ENCODE measurements at regions not wholly inside any gene's neighbourhood (a gene's known extent, or its start where the extent isn't known, plus 50 kb on each side); places are given as distances from the start of the nearest gene placed in this dataset.

GRCh38 chr13:85597790-85598500 is 201.3 kb downstream of the SLITRK6 start:
- H3K27ac ChIP-seq: no peak overlapping the region
- TF ChIP-seq EZH2 (IDR thresholded peaks at IDR 0.05; ENCODE audit: borderline replicate concordance): no peak
- TF ChIP-seq CTCF (IDR thresholded peaks at IDR 0.05; ENCODE audit: poor library complexity): no peak
- no peak for TF ChIP-seq EZH2phosphoT487 (IDR thresholded peaks at IDR 0.05; ENCODE audit: low read depth, severe bottlenecking, unreplicated experiment)
- WGBS (ENCODE audit: low lambda C conversion rate, missing lambda C conversion rate): 85% methylated on average over 4 of the region's 4 CpGs

GRCh38 chr13:85592211-85592610 is 207.0 kb downstream of the SLITRK6 start:
- no peak overlapping the region for H3K4me2 ChIP-seq
- H3K27me3 ChIP-seq: no peaks in the 10 kb centered on the region
- H3K9me2 ChIP-seq (replicated peaks; ENCODE audit: insufficient read depth): peaks cover 4% of the 10 kb centered on the region
- H3K4me3 ChIP-seq: no peak overlapping the region
- WGBS (ENCODE audit: low lambda C conversion rate, missing lambda C conversion rate): 97% methylated on average over 2 of the region's 2 CpGs
- DNase-seq (ENCODE audit: low spot score): no peak
- no peaks in the 10 kb centered on the region for H4K20me1 ChIP-seq (ENCODE audit: insufficient read depth, poor library complexity, severe bottlenecking)
- no peaks in the 10 kb centered on the region for H3K4me1 ChIP-seq (ENCODE audit: insufficient read depth)
- no peak for TF ChIP-seq EZH2 (IDR thresholded peaks at IDR 0.05; ENCODE audit: borderline replicate concordance)
- no peak for TF ChIP-seq CTCF (IDR thresholded peaks at IDR 0.05; ENCODE audit: poor library complexity)
- no peak for TF ChIP-seq EZH2phosphoT487 (IDR thresholded peaks at IDR 0.05; ENCODE audit: low read depth, severe bottlenecking, unreplicated experiment)
- H3K27ac ChIP-seq: no peak overlapping the region
- H3K79me2 ChIP-seq: no peaks in the 10 kb centered on the region
- H3K36me3 ChIP-seq (replicated peaks; ENCODE audit: insufficient read depth, low read depth): no peaks in the 10 kb centered on the region
- no peak overlapping the region for H2AFZ ChIP-seq
- H3K9me3 ChIP-seq (ENCODE audit: low read depth): no peaks in the 10 kb centered on the region

More at GRCh38 chr13:85597790-85598500, 201.3 kb downstream of the SLITRK6 start:
- Histone ChIP-seq H3K27me3 (no peaks in the 10 kb centered on the region), H3K4me1 (ENCODE audit: insufficient read depth) (no peaks in the 10 kb centered on the region), H3K36me3 (replicated peaks; ENCODE audit: insufficient read depth, low read depth) (no peaks in the 10 kb centered on the region), H3K9me2 (replicated peaks; ENCODE audit: insufficient read depth) (peaks cover 4% of the 10 kb centered on the region), H3K9me3 (ENCODE audit: low read depth) (no peaks in the 10 kb centered on the region), H3K4me2 (no peak overlapping the region), H3K4me3 (no peak overlapping the region), H2AFZ (no peak overlapping the region), H3K79me2 (no peaks in the 10 kb centered on the region), H4K20me1 (ENCODE audit: insufficient read depth, poor library complexity, severe bottlenecking) (no peaks in the 10 kb centered on the region)
- DNase-seq (ENCODE audit: low spot score): no peak

GRCh38 chr13:85590231-85590931 is 208.8 kb downstream of the SLITRK6 start:
- Histone ChIP-seq H4K20me1 (ENCODE audit: insufficient read depth, poor library complexity, severe bottlenecking) (no peaks in the 10 kb centered on the region), H3K9me2 (replicated peaks; ENCODE audit: insufficient read depth) (no peaks in the 10 kb centered on the region), H3K27ac (no peak overlapping the region), H3K4me2 (no peak overlapping the region), H3K36me3 (replicated peaks; ENCODE audit: insufficient read depth, low read depth) (no peaks in the 10 kb centered on the region), H2AFZ (no peak overlapping the region), H3K9me3 (ENCODE audit: low read depth) (no peaks in the 10 kb centered on the region), H3K79me2 (no peaks in the 10 kb centered on the region), H3K4me1 (ENCODE audit: insufficient read depth) (no peaks in the 10 kb centered on the region), H3K27me3 (no peaks in the 10 kb centered on the region), H3K4me3 (no peak overlapping the region)
- TF ChIP-seq CTCF (IDR thresholded peaks at IDR 0.05; ENCODE audit: poor library complexity): no peak
- no peak for TF ChIP-seq EZH2 (IDR thresholded peaks at IDR 0.05; ENCODE audit: borderline replicate concordance)
- TF ChIP-seq EZH2phosphoT487 (IDR thresholded peaks at IDR 0.05; ENCODE audit: low read depth, severe bottlenecking, unreplicated experiment): no peak
- DNase-seq (ENCODE audit: low spot score): no peak
- WGBS (ENCODE audit: low lambda C conversion rate, missing lambda C conversion rate): 82% methylated on average over 2 of the region's 2 CpGs
